HCEC 1CT (cell line): ENCODE measurements at regions not wholly inside any gene's neighbourhood (a gene's known extent, or its start where the extent isn't known, plus 50 kb on each side); places are given as distances from the start of the nearest gene placed in this dataset.
A peak's percentile ranks its signal among the peaks of the same experiment; 100 is the strongest.

Experiments
- DNase-seq: peaks from one replicate; pipeline ENCODE4 v3.0.0-alpha.2; 2017

GRCh38 chr6:169079650-169080049 lies 174.0 kb downstream of the THBS2 start:
- no peak for DNase-seq

GRCh38 chr6:169078399-169079145 lies 175.1 kb downstream of the THBS2 start:
- DNase-seq: no peak

DNA sequence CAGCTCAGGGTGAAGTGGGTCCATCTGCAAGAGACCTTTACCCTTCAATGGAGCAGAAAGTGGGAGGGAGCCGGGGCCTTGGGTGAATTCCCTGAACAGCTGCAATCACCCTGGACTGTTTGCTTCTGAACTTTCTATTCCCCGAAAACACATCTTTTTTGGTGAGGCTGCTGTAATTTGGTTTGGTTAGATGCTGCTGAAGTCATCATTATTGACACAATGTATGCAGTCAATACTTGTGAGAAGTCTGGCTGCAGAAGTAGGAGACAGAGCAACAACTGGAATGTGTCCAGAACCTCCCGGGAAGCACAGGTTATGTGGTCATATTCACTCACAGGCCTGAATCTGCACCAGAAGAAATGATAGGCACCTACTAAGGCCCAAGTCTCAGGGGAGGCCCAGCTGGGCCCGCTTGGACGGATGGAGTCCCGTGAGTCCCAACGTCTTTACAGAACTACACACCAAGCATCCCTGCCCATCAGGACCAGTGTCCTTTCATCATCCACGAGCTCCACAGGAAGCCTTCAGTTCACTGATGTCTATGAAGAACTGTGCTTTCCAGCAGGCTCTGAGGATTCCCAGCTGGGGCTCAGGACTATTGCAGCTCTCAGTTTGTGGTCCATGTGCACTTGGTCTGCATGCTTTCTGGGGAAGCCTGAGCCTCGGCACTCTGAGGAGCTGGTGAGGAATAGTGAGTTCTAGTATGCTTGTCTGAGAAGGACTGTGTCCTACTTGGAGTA lies 177.6 kb downstream of the THBS2 start:
- no peak for DNase-seq

GRCh38 chr6:169075211-169075914 lies 178.3 kb downstream of the THBS2 start:
- peak; percentile 63 for DNase-seq

- peak; percentile 29 for DNase-seq
These were observed 179.1 kb downstream of the THBS2 start for GRCh38 chr6:169074526-169074925.

DNA sequence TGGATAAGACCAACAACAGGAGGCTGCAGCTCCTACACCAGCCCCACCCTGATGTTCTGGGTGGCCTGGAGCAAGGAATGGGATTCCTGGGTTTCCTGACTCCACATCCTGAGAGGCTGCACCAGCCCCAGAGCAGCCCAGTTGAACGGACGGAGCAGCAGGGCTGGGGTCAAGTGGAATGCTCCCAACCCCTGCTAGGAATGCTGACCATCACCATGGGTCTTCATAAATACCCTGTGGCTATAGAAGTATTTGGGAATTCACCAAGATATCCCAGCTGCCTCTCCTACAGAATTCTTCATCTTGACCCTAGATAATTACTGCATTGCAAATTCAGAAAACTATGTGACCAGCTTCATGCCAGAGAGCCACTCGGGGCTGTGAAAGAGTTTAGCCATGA lies 180.3 kb downstream of the THBS2 start:
- DNase-seq: no peak

GRCh38 chr6:169072127-169073042 lies 181.3 kb downstream of the THBS2 start:
- no peak for DNase-seq

- no peak for DNase-seq
These were observed 182.3 kb downstream of the THBS2 start for GRCh38 chr6:169071394-169071793.

- DNase-seq: peak; percentile 98
These were observed 183.0 kb downstream of the THBS2 start for GRCh38 chr6:169070506-169071176.

- no peak for DNase-seq
These were observed 184.3 kb downstream of the THBS2 start for GRCh38 chr6:169069356-169069755.

GRCh38 chr6:169064194-169064593 lies 189.5 kb downstream of the THBS2 start:
- no peak for DNase-seq

DNA sequence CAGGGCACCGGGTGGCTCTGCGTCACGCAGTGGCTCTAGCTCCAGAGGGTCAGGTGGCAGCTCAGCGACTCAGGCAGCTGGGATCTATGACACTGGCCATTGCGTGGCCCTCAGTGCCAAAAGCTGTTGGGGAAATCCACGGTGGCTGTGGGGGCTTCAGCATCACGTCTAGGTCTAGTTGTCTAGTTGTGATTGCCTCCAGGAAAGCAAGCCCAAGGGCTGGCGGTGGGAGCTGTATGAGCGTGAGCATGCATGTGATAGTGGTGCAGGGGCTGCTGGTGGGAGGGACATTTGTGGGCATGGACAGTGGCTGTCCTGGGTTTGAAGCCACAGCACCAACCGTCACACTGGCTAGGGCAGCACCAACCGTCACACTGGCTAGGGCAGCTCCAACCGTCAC lies 191.4 kb downstream of the THBS2 start:
- DNase-seq: no peak

GRCh38 chr6:169058634-169059033 lies 195.0 kb downstream of the THBS2 start:
- no peak for DNase-seq

DNA sequence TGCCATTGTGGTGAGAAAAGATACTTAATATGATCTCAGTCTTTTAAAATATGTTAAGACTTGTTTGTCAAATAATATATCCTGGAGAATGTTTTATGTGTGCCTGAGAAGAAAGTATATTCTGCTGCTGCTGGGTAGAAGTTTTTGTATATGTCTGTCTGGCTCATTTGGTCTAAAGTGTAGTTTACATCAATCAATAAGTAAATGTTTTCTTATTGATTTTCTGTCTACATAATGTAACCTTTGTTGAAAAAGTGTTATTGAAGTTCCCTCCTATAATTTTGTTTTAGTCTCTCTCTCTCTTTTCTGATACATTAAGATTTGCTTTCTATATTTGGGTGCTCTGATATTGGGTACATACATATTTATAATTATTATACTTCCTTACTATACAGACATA lies 201.2 kb downstream of the THBS2 start:
- no peak for DNase-seq

- no peak for DNase-seq
These were observed 202.3 kb downstream of the THBS2 start for GRCh38 chr6:169051371-169051770.

- no peak for DNase-seq
These were observed 204.8 kb downstream of the THBS2 start for GRCh38 chr6:169048865-169049205.

- no peak for DNase-seq
These were observed 205.3 kb downstream of the THBS2 start for GRCh38 chr6:169048185-169048864.

GRCh38 chr6:169047345-169047744 lies 206.3 kb downstream of the THBS2 start:
- no peak for DNase-seq

DNA sequence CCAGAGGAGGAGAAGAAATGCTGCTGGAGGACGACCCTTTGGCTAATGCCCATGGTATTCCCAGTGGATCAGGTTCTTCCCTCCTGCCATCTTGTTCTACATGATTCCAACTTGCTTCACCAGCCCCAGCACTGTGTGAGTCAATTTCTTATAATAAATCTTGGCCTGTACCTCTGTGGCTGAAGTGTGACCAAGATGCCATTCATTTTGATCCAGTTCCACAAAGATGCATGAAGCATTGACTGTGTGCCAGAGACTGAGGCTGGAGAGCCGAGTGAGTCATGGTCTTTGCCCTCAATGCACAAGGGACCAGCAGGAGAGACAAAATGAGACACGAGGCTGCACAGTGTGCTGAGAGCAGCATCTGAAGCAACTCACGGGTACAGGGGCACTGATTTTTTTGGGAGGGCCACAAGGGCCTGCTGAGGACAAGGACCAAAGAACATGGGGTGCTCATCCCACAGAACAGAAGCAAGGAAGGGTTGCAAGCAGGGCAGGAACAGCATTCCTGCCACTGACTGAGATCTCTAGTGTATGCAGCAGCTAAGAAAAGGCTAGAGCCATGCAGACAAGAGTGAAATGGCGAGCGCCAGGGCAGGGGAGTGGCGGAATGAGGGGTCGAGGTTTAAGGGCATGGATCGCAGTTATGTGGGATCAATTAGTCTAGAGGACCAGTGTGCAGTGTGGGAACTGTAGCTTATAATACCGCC lies 207.0 kb downstream of the THBS2 start:
- peak; percentile 41 for DNase-seq

- DNase-seq: no peak
These were observed 207.6 kb downstream of the THBS2 start for GRCh38 chr6:169046021-169046420.

GRCh38 chr6:169045486-169045885 lies 208.2 kb downstream of the THBS2 start:
- no peak for DNase-seq
